ENCODE measurements at regions not wholly inside any gene's neighbourhood (a gene's known extent, or its start where the extent isn't known, plus 50 kb on each side); places are given as distances from the start of the nearest gene placed in this dataset.

GRCh38 chr10:128896116-128896795 is 570.8 kb upstream of the MGMT start:
- H3K9me2 ChIP-seq (replicated peaks; ENCODE audit: low read length), result no peaks in the 10 kb centered on the region
- intact Hi-C loops (cut with micrococcal nuclease), result no loop called here
- DNase-seq, result no peak
- TF ChIP-seq EZH2phosphoT487 (IDR thresholded peaks at IDR 0.05; ENCODE audit: borderline replicate concordance, low read length), result no peak
- TF ChIP-seq, protein P1, sequence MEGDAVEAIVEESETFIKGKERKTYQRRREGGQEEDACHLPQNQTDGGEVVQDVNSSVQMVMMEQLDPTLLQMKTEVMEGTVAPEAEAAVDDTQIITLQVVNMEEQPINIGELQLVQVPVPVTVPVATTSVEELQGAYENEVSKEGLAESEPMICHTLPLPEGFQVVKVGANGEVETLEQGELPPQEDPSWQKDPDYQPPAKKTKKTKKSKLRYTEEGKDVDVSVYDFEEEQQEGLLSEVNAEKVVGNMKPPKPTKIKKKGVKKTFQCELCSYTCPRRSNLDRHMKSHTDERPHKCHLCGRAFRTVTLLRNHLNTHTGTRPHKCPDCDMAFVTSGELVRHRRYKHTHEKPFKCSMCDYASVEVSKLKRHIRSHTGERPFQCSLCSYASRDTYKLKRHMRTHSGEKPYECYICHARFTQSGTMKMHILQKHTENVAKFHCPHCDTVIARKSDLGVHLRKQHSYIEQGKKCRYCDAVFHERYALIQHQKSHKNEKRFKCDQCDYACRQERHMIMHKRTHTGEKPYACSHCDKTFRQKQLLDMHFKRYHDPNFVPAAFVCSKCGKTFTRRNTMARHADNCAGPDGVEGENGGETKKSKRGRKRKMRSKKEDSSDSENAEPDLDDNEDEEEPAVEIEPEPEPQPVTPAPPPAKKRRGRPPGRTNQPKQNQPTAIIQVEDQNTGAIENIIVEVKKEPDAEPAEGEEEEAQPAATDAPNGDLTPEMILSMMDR (conservative IDR thresholded peaks at IDR 0.05; ENCODE audit: low read depth, low read length), result no peak
- TF ChIP-seq EZH2 (IDR thresholded peaks at IDR 0.05; ENCODE audit: low read length, unreplicated experiment), result no peak
- H3K9ac ChIP-seq (ENCODE audit: low read length), result no peak overlapping the region
- H3K9me3 ChIP-seq (ENCODE audit: low read length), result no peaks in the 10 kb centered on the region
- H3K27ac ChIP-seq (ENCODE audit: low read length), result no peak overlapping the region
- no peaks in the 10 kb centered on the region for H4K20me1 ChIP-seq (ENCODE audit: low read length)
- H3K27me3 ChIP-seq (ENCODE audit: low read length), result no peaks in the 10 kb centered on the region
- H3K4me1 ChIP-seq (ENCODE audit: insufficient read depth, low read length), result no peaks in the 10 kb centered on the region
- POLR2A ChIA-PET (ENCODE audit: unreplicated experiment), result no interaction called here
- no peaks in the 10 kb centered on the region for H3K79me2 ChIP-seq (ENCODE audit: low read length)
- no peak for ATAC-seq
- H2AFZ ChIP-seq (ENCODE audit: low read length), result no peak overlapping the region
- H3K36me3 ChIP-seq (ENCODE audit: low read depth, low read length), result no peaks in the 10 kb centered on the region
- H3K4me2 ChIP-seq (ENCODE audit: low read length), result no peak overlapping the region
- CTCF ChIA-PET, result no interaction called here
- no peak overlapping the region for H3K4me3 ChIP-seq (ENCODE audit: low read length)
- no peaks in the 10 kb centered on the region for H3F3A ChIP-seq (ENCODE audit: low read length, unreplicated experiment)
- no TSS peak for BruUV-seq (replicated peaks)

DNA sequence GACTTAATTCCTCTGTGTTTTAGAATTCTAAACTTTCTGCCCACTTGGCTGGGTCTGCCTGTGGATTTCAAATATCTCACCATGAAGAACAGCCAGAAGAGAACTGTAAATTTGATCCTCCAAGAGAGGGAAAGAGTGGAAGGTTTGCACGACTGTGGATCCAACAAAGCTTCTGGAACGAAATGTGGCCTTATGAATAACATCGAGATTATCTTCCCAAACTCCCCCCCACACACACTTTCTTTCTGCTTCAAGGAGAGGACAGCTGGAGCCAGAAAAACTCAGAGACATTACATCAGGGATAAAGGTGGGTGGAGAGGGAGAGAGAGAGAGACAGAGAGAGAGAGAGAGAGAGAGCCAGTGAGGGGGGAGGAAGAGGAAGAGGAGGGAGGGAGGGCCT is 570.1 kb upstream of the MGMT start:
- DNase-seq (no peak), ATAC-seq (no peak)
- H3K27me3 ChIP-seq (ENCODE audit: low read length), result no peaks in the 10 kb centered on the region
- no peaks in the 10 kb centered on the region for H3K9me3 ChIP-seq (ENCODE audit: low read length)
- no peaks in the 10 kb centered on the region for H4K20me1 ChIP-seq (ENCODE audit: low read length)
- H3K4me1 ChIP-seq (ENCODE audit: insufficient read depth, low read length), result no peaks in the 10 kb centered on the region
- H3K9ac ChIP-seq (ENCODE audit: low read length), result no peak overlapping the region
- intact Hi-C loops (cut with micrococcal nuclease), result no loop called here
- no peaks in the 10 kb centered on the region for H3K36me3 ChIP-seq (ENCODE audit: low read depth, low read length)
- no peaks in the 10 kb centered on the region for H3K79me2 ChIP-seq (ENCODE audit: low read length)
- H3F3A ChIP-seq (ENCODE audit: low read length, unreplicated experiment), result no peaks in the 10 kb centered on the region
- ChIA-PET POLR2A (ENCODE audit: unreplicated experiment) (no interaction called here), CTCF (no interaction called here)
- H3K9me2 ChIP-seq (replicated peaks; ENCODE audit: low read length), result no peaks in the 10 kb centered on the region
- H3K27ac ChIP-seq (ENCODE audit: low read length), result no peak overlapping the region
- TF ChIP-seq, protein P1 (conservative IDR thresholded peaks at IDR 0.05; ENCODE audit: low read depth, low read length), result no peak
- TF ChIP-seq EZH2phosphoT487 (IDR thresholded peaks at IDR 0.05; ENCODE audit: borderline replicate concordance, low read length), result no peak
- TF ChIP-seq EZH2 (IDR thresholded peaks at IDR 0.05; ENCODE audit: low read length, unreplicated experiment), result no peak
- H2AFZ ChIP-seq (ENCODE audit: low read length), result no peak overlapping the region
- H3K4me3 ChIP-seq (ENCODE audit: low read length), result no peak overlapping the region
- no peak overlapping the region for H3K4me2 ChIP-seq (ENCODE audit: low read length)
- BruUV-seq (replicated peaks), result no TSS peak

DNA sequence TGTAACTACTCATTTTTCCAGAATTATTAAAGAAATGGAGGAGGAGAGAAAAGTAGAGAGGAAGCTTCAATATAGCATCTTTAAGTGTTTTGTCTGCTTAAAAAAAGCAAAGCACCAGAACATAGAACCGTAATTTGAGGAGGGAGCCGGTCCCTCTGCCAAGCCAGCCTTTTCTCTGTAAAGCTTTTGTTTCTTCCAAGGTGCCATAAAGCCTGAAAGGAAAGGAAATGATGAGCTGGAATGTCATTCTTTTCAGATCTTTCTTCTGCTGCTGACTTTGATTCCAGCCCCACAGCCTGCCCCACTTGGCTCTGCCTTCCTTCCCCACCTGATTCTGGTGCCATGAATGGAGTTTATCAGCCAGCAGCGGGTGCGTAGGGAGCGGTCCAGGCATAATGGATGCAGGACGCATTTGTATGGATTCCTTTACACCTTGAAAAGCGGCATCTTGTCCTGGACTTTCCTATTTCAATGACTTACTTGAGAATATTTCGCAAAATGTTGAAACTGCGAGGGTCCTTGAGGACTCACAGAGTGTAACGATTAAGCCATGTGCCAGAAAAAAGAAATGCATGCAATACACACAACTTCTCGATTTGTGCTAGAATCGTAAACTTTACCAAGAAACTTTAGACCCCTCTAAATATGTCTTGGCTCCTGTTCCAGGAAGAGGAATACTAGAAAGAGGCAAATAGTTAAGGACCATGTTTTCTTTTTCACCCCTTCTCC is 569.5 kb upstream of the MGMT start:
- Histone ChIP-seq H3K36me3 (ENCODE audit: low read depth, low read length) (no peaks in the 10 kb centered on the region), H3K27me3 (ENCODE audit: low read length) (no peaks in the 10 kb centered on the region), H3K79me2 (ENCODE audit: low read length) (no peaks in the 10 kb centered on the region), H3K4me1 (ENCODE audit: insufficient read depth, low read length) (no peaks in the 10 kb centered on the region), H3K9me2 (replicated peaks; ENCODE audit: low read length) (no peaks in the 10 kb centered on the region), H3K27ac (ENCODE audit: low read length) (no peak overlapping the region), H4K20me1 (ENCODE audit: low read length) (no peaks in the 10 kb centered on the region), H3F3A (ENCODE audit: low read length, unreplicated experiment) (no peaks in the 10 kb centered on the region), H3K4me3 (ENCODE audit: low read length) (no peak overlapping the region), H3K9me3 (ENCODE audit: low read length) (no peaks in the 10 kb centered on the region), H2AFZ (ENCODE audit: low read length) (no peak overlapping the region), H3K9ac (ENCODE audit: low read length) (no peak overlapping the region), H3K4me2 (ENCODE audit: low read length) (no peak overlapping the region)
- ChIA-PET POLR2A (ENCODE audit: unreplicated experiment) (no interaction called here), CTCF (no interaction called here)
- ATAC-seq (no peak), DNase-seq (no peak)
- no TSS peak for BruUV-seq (replicated peaks)
- TF ChIP-seq EZH2 (IDR thresholded peaks at IDR 0.05; ENCODE audit: low read length, unreplicated experiment) (no peak), EZH2phosphoT487 (IDR thresholded peaks at IDR 0.05; ENCODE audit: borderline replicate concordance, low read length) (no peak)
- TF ChIP-seq, protein P1 (conservative IDR thresholded peaks at IDR 0.05; ENCODE audit: low read depth, low read length), result no peak
- intact Hi-C loops (cut with micrococcal nuclease), result no loop called here

Measured in PC-3 (cell line).